Brain microvascular endothelial cell (primary cell): ENCODE measurements at regions not wholly inside any gene's neighbourhood (a gene's known extent, or its start where the extent isn't known, plus 50 kb on each side); places are given as distances from the start of the nearest gene placed in this dataset.

Experiments
- DNase-seq: peaks from one replicate; pipeline ENCODE4 v3.0.0-alpha.2; 2020
- H3K27ac ChIP-seq: fragments of 250-450 bp; sonication (Bioruptor Pico); 2 replicates; pipeline ENCODE4 v1.5.1; 2020; ENCODE audit warnings: mild to moderate bottlenecking, moderate library complexity
- H3K27me3 ChIP-seq: fragments of 250-450 bp; sonication (Bioruptor Pico); replicated peaks from 2 replicates; pipeline ENCODE4 v1.5.1; 2020; ENCODE audit warnings: mild to moderate bottlenecking
- H3K36me3 ChIP-seq: fragments of 250-450 bp; sonication (Bioruptor Pico); replicated peaks from 2 replicates; pipeline ENCODE4 v1.5.1; 2020; ENCODE audit warnings: mild to moderate bottlenecking
- H3K4me3 ChIP-seq: 2 replicates; pipeline ENCODE4 v1.5.1; 2011; ENCODE audit warnings: low read depth, mild to moderate bottlenecking, control low read depth, low read length, moderate library complexity
- in situ Hi-C: cut with HindIII; loops from 2 replicates; pipeline ENCODE4 v1.10.0; 2017; ENCODE audit warnings: low sequenced_read_pairs, low pct_ligation_motif_present
- TF ChIP-seq, protein P1 (sequence below): IDR thresholded peaks from 2 replicates; pipeline ENCODE4 v1.5.1; 2011; ENCODE audit warnings: low read depth, mild to moderate bottlenecking, moderate library complexity, low read length, control low read depth, inconsistent platforms; ENCODE audit errors: missing control alignments

GRCh38 chr6:105620878-105621277 is 218.0 kb upstream of the PREP start:
- no peak overlapping the region for H3K4me3 ChIP-seq
- in situ Hi-C loops = no loop called here
- TF ChIP-seq, protein P1, sequence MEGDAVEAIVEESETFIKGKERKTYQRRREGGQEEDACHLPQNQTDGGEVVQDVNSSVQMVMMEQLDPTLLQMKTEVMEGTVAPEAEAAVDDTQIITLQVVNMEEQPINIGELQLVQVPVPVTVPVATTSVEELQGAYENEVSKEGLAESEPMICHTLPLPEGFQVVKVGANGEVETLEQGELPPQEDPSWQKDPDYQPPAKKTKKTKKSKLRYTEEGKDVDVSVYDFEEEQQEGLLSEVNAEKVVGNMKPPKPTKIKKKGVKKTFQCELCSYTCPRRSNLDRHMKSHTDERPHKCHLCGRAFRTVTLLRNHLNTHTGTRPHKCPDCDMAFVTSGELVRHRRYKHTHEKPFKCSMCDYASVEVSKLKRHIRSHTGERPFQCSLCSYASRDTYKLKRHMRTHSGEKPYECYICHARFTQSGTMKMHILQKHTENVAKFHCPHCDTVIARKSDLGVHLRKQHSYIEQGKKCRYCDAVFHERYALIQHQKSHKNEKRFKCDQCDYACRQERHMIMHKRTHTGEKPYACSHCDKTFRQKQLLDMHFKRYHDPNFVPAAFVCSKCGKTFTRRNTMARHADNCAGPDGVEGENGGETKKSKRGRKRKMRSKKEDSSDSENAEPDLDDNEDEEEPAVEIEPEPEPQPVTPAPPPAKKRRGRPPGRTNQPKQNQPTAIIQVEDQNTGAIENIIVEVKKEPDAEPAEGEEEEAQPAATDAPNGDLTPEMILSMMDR = no peak
- H3K36me3 ChIP-seq = no peaks in the 10 kb centered on the region
- H3K27ac ChIP-seq = no peak overlapping the region
- no peaks in the 10 kb centered on the region for H3K27me3 ChIP-seq
- peak; percentile 10 for DNase-seq

GRCh38 chr6:105619971-105620741 is 217.3 kb upstream of the PREP start:
- H3K27me3 ChIP-seq = no peaks in the 10 kb centered on the region
- in situ Hi-C loops = no loop called here
- no peak overlapping the region for H3K27ac ChIP-seq
- H3K36me3 ChIP-seq = no peaks in the 10 kb centered on the region
- no peak for DNase-seq
- no peak overlapping the region for H3K4me3 ChIP-seq
- TF ChIP-seq, protein P1 = no peak

DNA sequence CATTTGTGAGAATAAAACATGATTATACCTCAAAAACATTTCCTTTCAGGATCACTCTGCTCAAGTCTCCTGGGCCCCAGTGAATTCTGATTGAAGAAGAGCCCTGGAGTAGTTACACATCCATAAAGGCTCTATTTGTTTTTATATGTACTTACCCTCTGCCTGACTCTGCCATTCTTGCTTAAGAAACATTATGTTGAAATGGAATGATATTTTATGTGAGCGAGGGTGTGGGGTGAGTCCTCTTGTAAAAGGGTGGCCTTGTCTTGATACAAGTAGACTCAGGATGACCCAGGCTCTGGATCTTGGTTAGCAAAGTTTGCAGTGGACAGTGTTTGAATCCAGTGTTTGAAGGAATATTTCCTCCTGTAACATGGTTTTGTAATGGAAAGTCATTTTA is 215.4 kb upstream of the PREP start:
- in situ Hi-C loops = no loop called here
- TF ChIP-seq, protein P1 = no peak

GRCh38 chr6:105616521-105616920 is 213.6 kb upstream of the PREP start:
- H3K27me3 ChIP-seq = no peaks in the 10 kb centered on the region
- no peak overlapping the region for H3K27ac ChIP-seq
- no peak overlapping the region for H3K4me3 ChIP-seq
- DNase-seq = no peak
- H3K36me3 ChIP-seq = no peaks in the 10 kb centered on the region
- in situ Hi-C loops = no loop called here
- TF ChIP-seq, protein P1 = no peak

More for the DNA sequence above, 215.4 kb upstream of the PREP start:
- H3K27me3 ChIP-seq = no peaks in the 10 kb centered on the region
- no peak overlapping the region for H3K27ac ChIP-seq
- no peak for DNase-seq
- no peaks in the 10 kb centered on the region for H3K36me3 ChIP-seq
- no peak overlapping the region for H3K4me3 ChIP-seq

DNA sequence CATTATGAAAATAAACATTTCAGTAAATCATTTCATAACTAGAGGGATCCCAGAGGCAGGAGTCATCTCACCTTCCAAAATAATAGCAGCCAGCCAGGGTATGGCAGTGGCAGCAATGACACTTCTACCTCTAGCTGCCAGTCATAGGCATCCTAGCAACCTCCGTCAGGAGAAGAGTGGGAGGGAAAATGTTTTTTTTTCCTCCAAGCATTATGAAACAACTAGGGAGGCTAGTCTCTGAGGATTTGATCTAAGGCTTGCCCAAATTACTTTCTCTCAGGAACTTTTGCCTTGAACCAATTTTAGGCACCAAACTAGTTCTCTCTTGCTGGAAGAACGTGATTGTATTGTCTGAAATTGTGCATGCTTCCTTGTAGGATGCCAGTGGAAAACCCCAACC is 208.7 kb upstream of the PREP start:
- Histone ChIP-seq H3K27me3 (no peaks in the 10 kb centered on the region), H3K27ac (no peak overlapping the region), H3K36me3 (no peaks in the 10 kb centered on the region), H3K4me3 (no peak overlapping the region)
- TF ChIP-seq, protein P1 = no peak
- in situ Hi-C loops = no loop called here
- DNase-seq = no peak

GRCh38 chr6:105609375-105609991 is 206.6 kb upstream of the PREP start:
- Histone ChIP-seq H3K4me3 (no peak overlapping the region), H3K27me3 (no peaks in the 10 kb centered on the region), H3K36me3 (no peaks in the 10 kb centered on the region), H3K27ac (peak overlapping the region; percentile 99)
- in situ Hi-C loops = no loop called here
- TF ChIP-seq, protein P1 = no peak
- peak; percentile 86 for DNase-seq
